ENCODE measurements at regions not wholly inside any gene's neighbourhood (a gene's known extent, or its start where the extent isn't known, plus 50 kb on each side); places are given as distances from the start of the nearest gene placed in this dataset.

DNA sequence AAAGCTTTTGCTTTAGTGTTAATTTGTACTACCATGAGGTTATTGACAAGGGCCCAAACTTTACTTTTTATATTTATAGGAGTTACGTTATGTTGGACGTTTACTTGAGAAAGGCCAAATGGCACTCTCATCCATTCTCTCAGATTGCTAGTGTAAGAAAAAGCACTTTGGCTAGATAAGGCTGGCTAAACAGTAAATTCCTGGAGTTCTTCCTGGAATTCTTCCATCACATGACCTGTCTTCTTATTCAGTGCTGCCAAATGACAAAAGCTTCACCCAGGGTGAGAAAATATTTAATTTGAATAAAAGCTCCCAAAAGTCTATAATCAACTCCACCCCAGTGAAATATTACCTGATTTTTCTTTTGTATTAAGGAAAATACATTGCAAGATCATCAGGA, 1568.9 kb upstream of the ACO1 start:
- TF ChIP-seq, protein P1, sequence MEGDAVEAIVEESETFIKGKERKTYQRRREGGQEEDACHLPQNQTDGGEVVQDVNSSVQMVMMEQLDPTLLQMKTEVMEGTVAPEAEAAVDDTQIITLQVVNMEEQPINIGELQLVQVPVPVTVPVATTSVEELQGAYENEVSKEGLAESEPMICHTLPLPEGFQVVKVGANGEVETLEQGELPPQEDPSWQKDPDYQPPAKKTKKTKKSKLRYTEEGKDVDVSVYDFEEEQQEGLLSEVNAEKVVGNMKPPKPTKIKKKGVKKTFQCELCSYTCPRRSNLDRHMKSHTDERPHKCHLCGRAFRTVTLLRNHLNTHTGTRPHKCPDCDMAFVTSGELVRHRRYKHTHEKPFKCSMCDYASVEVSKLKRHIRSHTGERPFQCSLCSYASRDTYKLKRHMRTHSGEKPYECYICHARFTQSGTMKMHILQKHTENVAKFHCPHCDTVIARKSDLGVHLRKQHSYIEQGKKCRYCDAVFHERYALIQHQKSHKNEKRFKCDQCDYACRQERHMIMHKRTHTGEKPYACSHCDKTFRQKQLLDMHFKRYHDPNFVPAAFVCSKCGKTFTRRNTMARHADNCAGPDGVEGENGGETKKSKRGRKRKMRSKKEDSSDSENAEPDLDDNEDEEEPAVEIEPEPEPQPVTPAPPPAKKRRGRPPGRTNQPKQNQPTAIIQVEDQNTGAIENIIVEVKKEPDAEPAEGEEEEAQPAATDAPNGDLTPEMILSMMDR (IDR thresholded peaks at IDR 0.05): no peak
- no peak for TF ChIP-seq POLR2A (IDR thresholded peaks at IDR 0.05)

All from right lobe of liver (tissue), 4 donors.